ENCODE measurements at regions not wholly inside any gene's neighbourhood (a gene's known extent, or its start where the extent isn't known, plus 50 kb on each side); places are given as distances from the start of the nearest gene placed in this dataset.

DNA sequence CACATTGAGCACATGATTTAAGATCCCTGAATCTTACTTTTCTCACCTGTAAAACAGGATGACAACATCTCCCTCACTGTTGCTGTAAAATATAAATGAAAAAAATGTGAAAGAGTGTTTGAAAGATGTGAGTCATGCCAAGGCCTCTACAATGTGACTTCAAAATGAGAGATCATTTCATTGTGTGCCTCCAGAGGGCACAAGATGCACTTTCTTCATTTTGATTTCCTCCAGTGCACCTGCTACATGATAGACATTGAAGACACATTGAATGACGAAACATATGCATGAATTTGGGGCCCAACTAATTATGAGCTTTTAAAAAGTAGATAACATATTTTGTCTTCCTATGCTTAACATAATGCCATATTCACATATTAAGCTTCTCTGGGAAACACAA is 170.3 kb downstream of the MOBP start:
- Histone ChIP-seq H3K27me3 (ENCODE audit: control insufficient read depth in 2 of 2, insufficient read depth in 2 of 2, low read length in 2 of 2) (no peaks in the 10 kb centered on the region), H2AFZ (ENCODE audit: low read depth, low read length) (no peak overlapping the region), H3K9me1 (ENCODE audit: control insufficient read depth, insufficient read depth, low read length) (no peaks in the 10 kb centered on the region), H3K4me2 (ENCODE audit: insufficient read depth, low read length) (no peak overlapping the region), H3K36me3 (ENCODE audit: control insufficient read depth, insufficient read depth, low read length) (no peaks in the 10 kb centered on the region), H3K4me1 (replicated peaks in 1 of 2; ENCODE audit: control insufficient read depth in 2 of 2, insufficient read depth in 2 of 2, low read length in 2 of 2) (peaks cover 4 to 22% of the 10 kb centered on the region in 2 experiments; a peak in 4 of 5 replicates), H3K9me3 (replicated peaks; ENCODE audit: control insufficient read depth, insufficient read depth, low read depth, low read length) (no peaks in the 10 kb centered on the region; the same call in 1 of the 2 replicates), H3K4me3 (no peak overlapping the region), H3K9ac (ENCODE audit: insufficient read depth in 1 of 2, low read depth in 2 of 2, low read length in 2 of 2) (no peak overlapping the region), H3K79me2 (ENCODE audit: control insufficient read depth, insufficient read depth, low read length) (no peaks in the 10 kb centered on the region), H3K27ac (ENCODE audit: extremely low read depth, low read depth, low read length) (no peak overlapping the region; the same call in 2 of the 3 replicates), H4K20me1 (replicated peaks; ENCODE audit: control insufficient read depth, insufficient read depth, low read length) (no peaks in the 10 kb centered on the region)
- CTCF ChIA-PET (ENCODE audit: low intra/inter-chr PET ratio), result no interaction called here
- POLR2A ChIA-PET, result no interaction called here
- in situ Hi-C loops (cut with MboI), result no loop called here
- peak; percentile 35 to 51 (median 44) for DNase-seq (ENCODE audit: extremely low read depth in 1 of 4, low spot score in 3 of 4)
- WGBS (ENCODE audit: insufficient coverage, low coverage, missing lambda C conversion rate), result 43% methylated on average over 1 of the region's 1 CpG
- intact Hi-C loops (cut with micrococcal nuclease), result loop anchor here (5.0 kb wide), 1 partner anchor 231 kb away; the partner anchor contains the start of gene RPSA
- ATAC-seq, result peak; percentile 54; the same call in 2 of the 3 replicates
- peak; percentile 15 for FAIRE-seq
- BruUV-seq (replicated peaks), result no TSS peak
- TF ChIP-seq FOXJ3 (CRISPR knock-in tag; IDR thresholded peaks at IDR 0.05), result no peak
- TF ChIP-seq TAF1 (IDR thresholded peaks at IDR 0.05; ENCODE audit: control insufficient read depth, extremely low read depth, insufficient read depth, low read length, severe bottlenecking), result no peak
- TF ChIP-seq, protein P1, sequence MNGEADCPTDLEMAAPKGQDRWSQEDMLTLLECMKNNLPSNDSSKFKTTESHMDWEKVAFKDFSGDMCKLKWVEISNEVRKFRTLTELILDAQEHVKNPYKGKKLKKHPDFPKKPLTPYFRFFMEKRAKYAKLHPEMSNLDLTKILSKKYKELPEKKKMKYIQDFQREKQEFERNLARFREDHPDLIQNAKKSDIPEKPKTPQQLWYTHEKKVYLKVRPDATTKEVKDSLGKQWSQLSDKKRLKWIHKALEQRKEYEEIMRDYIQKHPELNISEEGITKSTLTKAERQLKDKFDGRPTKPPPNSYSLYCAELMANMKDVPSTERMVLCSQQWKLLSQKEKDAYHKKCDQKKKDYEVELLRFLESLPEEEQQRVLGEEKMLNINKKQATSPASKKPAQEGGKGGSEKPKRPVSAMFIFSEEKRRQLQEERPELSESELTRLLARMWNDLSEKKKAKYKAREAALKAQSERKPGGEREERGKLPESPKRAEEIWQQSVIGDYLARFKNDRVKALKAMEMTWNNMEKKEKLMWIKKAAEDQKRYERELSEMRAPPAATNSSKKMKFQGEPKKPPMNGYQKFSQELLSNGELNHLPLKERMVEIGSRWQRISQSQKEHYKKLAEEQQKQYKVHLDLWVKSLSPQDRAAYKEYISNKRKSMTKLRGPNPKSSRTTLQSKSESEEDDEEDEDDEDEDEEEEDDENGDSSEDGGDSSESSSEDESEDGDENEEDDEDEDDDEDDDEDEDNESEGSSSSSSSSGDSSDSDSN (IDR thresholded peaks at IDR 0.05; ENCODE audit: borderline replicate concordance in 1 of 2, low read depth in 2 of 2, low read length in 2 of 2), result no peak
- TF ChIP-seq FOSL1 (tag; conservative IDR thresholded peaks at IDR 0.05), result peak; percentile 68; the same call in 1 of the 2 replicates
- TF ChIP-seq CEBPG (CRISPR knock-in tag; IDR thresholded peaks at IDR 0.05), result no peak
- TF ChIP-seq CEBPG (tag; conservative IDR thresholded peaks at IDR 0.05 in 1 of 2, IDR thresholded peaks at IDR 0.05 in 1 of 2), result 0 out of 4 replicates have a peak, but pooled peaks of 1 of the 2 experiments have one; percentile 9
- TF ChIP-seq, protein P2, sequence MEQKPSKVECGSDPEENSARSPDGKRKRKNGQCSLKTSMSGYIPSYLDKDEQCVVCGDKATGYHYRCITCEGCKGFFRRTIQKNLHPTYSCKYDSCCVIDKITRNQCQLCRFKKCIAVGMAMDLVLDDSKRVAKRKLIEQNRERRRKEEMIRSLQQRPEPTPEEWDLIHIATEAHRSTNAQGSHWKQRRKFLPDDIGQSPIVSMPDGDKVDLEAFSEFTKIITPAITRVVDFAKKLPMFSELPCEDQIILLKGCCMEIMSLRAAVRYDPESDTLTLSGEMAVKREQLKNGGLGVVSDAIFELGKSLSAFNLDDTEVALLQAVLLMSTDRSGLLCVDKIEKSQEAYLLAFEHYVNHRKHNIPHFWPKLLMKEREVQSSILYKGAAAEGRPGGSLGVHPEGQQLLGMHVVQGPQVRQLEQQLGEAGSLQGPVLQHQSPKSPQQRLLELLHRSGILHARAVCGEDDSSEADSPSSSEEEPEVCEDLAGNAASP (IDR thresholded peaks at IDR 0.05), result no peak
- no peak for TF ChIP-seq SRSF9 (IDR thresholded peaks at IDR 0.05; ENCODE audit: borderline replicate concordance, low read depth, low read length)
- TF ChIP-seq CCNT2 (IDR thresholded peaks at IDR 0.05; ENCODE audit: borderline replicate concordance, extremely low read depth, insufficient read length, low read depth, low read length), result no peak
- peak; percentile 47 to 60 for TF ChIP-seq RAD21 (CRISPR knock-in tag; conservative IDR thresholded peaks at IDR 0.05 in 1 of 2, IDR thresholded peaks at IDR 0.05 in 1 of 2)
- TF ChIP-seq KLF13 (tag; IDR thresholded peaks at IDR 0.05; ENCODE audit: borderline replicate concordance, low read depth), result no peak
- TF ChIP-seq GATA2 (CRISPR knock-in tag; IDR thresholded peaks at IDR 0.05), result no peak
- TF ChIP-seq, protein P3, sequence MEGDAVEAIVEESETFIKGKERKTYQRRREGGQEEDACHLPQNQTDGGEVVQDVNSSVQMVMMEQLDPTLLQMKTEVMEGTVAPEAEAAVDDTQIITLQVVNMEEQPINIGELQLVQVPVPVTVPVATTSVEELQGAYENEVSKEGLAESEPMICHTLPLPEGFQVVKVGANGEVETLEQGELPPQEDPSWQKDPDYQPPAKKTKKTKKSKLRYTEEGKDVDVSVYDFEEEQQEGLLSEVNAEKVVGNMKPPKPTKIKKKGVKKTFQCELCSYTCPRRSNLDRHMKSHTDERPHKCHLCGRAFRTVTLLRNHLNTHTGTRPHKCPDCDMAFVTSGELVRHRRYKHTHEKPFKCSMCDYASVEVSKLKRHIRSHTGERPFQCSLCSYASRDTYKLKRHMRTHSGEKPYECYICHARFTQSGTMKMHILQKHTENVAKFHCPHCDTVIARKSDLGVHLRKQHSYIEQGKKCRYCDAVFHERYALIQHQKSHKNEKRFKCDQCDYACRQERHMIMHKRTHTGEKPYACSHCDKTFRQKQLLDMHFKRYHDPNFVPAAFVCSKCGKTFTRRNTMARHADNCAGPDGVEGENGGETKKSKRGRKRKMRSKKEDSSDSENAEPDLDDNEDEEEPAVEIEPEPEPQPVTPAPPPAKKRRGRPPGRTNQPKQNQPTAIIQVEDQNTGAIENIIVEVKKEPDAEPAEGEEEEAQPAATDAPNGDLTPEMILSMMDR (IDR thresholded peaks at IDR 0.05 in 2 of 3, conservative IDR thresholded peaks at IDR 0.05 in 1 of 3; ENCODE audit: insufficient read depth in 2 of 3, low read depth in 1 of 3, low read length in 3 of 3), result peak; percentile 34 to 63 (median 56); a peak in 5 of 6 replicates
- TF ChIP-seq PML (IDR thresholded peaks at IDR 0.05; ENCODE audit: low read length), result no peak
- 0 out of 2 replicates have a peak, but pooled peaks have one; percentile 13 for TF ChIP-seq CEBPB (tag; IDR thresholded peaks at IDR 0.05)
- TF ChIP-seq ZNF696 (CRISPR knock-in tag; conservative IDR thresholded peaks at IDR 0.05), result no peak
- no peak for TF ChIP-seq TAF7 (tag; IDR thresholded peaks at IDR 0.05)

All from K562 (cell line).